NK-92 (cell line): ENCODE measurements at regions not wholly inside any gene's neighbourhood (a gene's known extent, or its start where the extent isn't known, plus 50 kb on each side); places are given as distances from the start of the nearest gene placed in this dataset.
"Not testable (repeated sequence)": the region's sequence is repeated elsewhere in the genome, so short reads cannot be mapped to it uniquely, and the experiment has no call there.

Source experiments
- DNase-seq: peaks from one replicate; lab custom pipeline; 2025; ENCODE audit not compliant: unreplicated experiment; lab: John Stamatoyannopoulos, UW

- DNase-seq = no peak
These were observed 249.2 kb upstream of the CCNH start for GRCh38 chr5:87661784-87662566.

GRCh38 chr5:87653242-87653641 is 240.5 kb upstream of the CCNH start:
- no peak for DNase-seq

- DNase-seq = no peak
These were observed 237.6 kb upstream of the CCNH start for GRCh38 chr5:87650284-87650683.

- DNase-seq = no peak
These were observed 236.7 kb upstream of the CCNH start for GRCh38 chr5:87649455-87649854.

- no peak for DNase-seq
These were observed 232.5 kb upstream of the CCNH start for GRCh38 chr5:87645224-87645623.

- DNase-seq = no peak
These were observed 228.2 kb upstream of the CCNH start for GRCh38 chr5:87640902-87641301.

GRCh38 chr5:87627363-87627762 is 214.6 kb upstream of the CCNH start:
- no peak for DNase-seq

- DNase-seq = no peak
These were observed 195.7 kb upstream of the CCNH start for GRCh38 chr5:87608385-87608784.

- no peak for DNase-seq
These were observed 192.9 kb upstream of the CCNH start for GRCh38 chr5:87605663-87606062.

- DNase-seq = no peak
These were observed 187.0 kb upstream of the CCNH start for GRCh38 chr5:87599778-87600177.

- no peak for DNase-seq
These were observed 185.7 kb upstream of the CCNH start for GRCh38 chr5:87598460-87598859.

GRCh38 chr5:87594566-87594965 is 181.8 kb upstream of the CCNH start:
- no peak for DNase-seq

GRCh38 chr5:87589587-87589986 is 176.9 kb upstream of the CCNH start:
- no peak for DNase-seq

GRCh38 chr5:87588316-87588715 is 175.6 kb upstream of the CCNH start:
- DNase-seq = no peak

GRCh38 chr5:87583704-87584103 is 171.0 kb upstream of the CCNH start:
- not testable (repeated sequence) for DNase-seq

GRCh38 chr5:87582149-87582548 is 169.4 kb upstream of the CCNH start:
- no peak for DNase-seq

GRCh38 chr5:87581661-87582060 is 168.9 kb upstream of the CCNH start:
- no peak for DNase-seq

- no peak for DNase-seq
These were observed 166.9 kb upstream of the CCNH start for GRCh38 chr5:87579678-87580077.

- DNase-seq = no peak
These were observed 164.1 kb upstream of the CCNH start for GRCh38 chr5:87576867-87577266.

- not testable (repeated sequence) for DNase-seq
These were observed 163.6 kb upstream of the CCNH start for GRCh38 chr5:87576306-87576705.

- no peak for DNase-seq
These were observed 161.4 kb upstream of the CCNH start for GRCh38 chr5:87574106-87574505.

GRCh38 chr5:87572611-87573010 is 159.9 kb upstream of the CCNH start:
- no peak for DNase-seq

GRCh38 chr5:87572090-87572489 is 159.4 kb upstream of the CCNH start:
- no peak for DNase-seq
